CD4-positive, alpha-beta T cell (primary cell): ENCODE measurements at regions not wholly inside any gene's neighbourhood (a gene's known extent, or its start where the extent isn't known, plus 50 kb on each side); places are given as distances from the start of the nearest gene placed in this dataset.

Experiments used
- ATAC-seq: fragments of 200-7000 bp; cut with Tn5 transposase; one replicate; pipeline ENCODE4 v1.10.0; 2022; ENCODE audit warnings: mild to moderate bottlenecking; ENCODE audit not compliant: poor library complexity
- CTCF ChIA-PET: fragments of 350-600 bp; sonication (Branson Sonifier 250); formaldehyde crosslinking; loops from one replicate; lab custom pipeline; 2021; ENCODE audit warnings: antibody characterized with exemption, inconsistent platforms; lab: Charles Lee
- POLR2A ChIA-PET: fragments of 350-600 bp; sonication (Branson Sonifier 250); formaldehyde crosslinking; loops from one replicate; lab custom pipeline; 2021; ENCODE audit warnings: antibody characterized with exemption, inconsistent platforms; lab: Charles Lee
- DNase-seq, 14 experiments: peaks; one replicate each; pipeline ENCODE4 v3.0.0-alpha.2; 2013 to 2020; ENCODE audit warnings: mixed read lengths in 2 of 14
- H3K27ac ChIP-seq, 2 donors: one replicate each; pipeline versions ENCODE4 v1.5.1 to v1.7.0; 2013; ENCODE audit warnings: low read length in 2 of 2, low read depth in 1 of 2, mild to moderate bottlenecking in 1 of 2
- H3K27me3 ChIP-seq, 2 experiments: 1 replicate in 1 of 2; 2 replicates in 1 of 2; pipeline versions ENCODE4 v1.6.1 to v1.7.0; 2013; ENCODE audit warnings: low read length in 2 of 2, control low read depth in 1 of 2, mild to moderate bottlenecking in 1 of 2, moderate library complexity in 1 of 2; ENCODE audit not compliant: insufficient read depth in 2 of 2, control insufficient read depth in 1 of 2
- H3K36me3 ChIP-seq: one replicate; pipeline ENCODE4 v1.6.1; 2013; ENCODE audit warnings: low read length, control low read depth; ENCODE audit not compliant: insufficient read depth
- H3K4me1 ChIP-seq: one replicate; pipeline ENCODE4 v1.6.1; 2013; ENCODE audit warnings: low read length, control low read depth; ENCODE audit not compliant: insufficient read depth
- H3K4me3 ChIP-seq: one replicate; pipeline ENCODE4 v1.5.1; 2013; ENCODE audit warnings: mild to moderate bottlenecking, low read length, moderate library complexity
- H3K9me3 ChIP-seq, 2 experiments: 1 replicate in 1 of 2; 2 replicates in 1 of 2; pipeline versions ENCODE4 v1.6.1 to v1.7.0; 2013; ENCODE audit warnings: low read length in 2 of 2, mild to moderate bottlenecking in 2 of 2, control low read depth in 1 of 2, moderate library complexity in 1 of 2; ENCODE audit not compliant: control insufficient read depth in 1 of 2, insufficient read depth in 1 of 2
- H3K27ac Mint-ChIP-seq: one replicate; pipeline ENCODE4 v1.8.0; 2020; ENCODE audit warnings: mixed read lengths
- H3K27me3 Mint-ChIP-seq: one replicate; pipeline ENCODE4 v1.8.0; 2021; ENCODE audit warnings: mixed read lengths
- H3K36me3 Mint-ChIP-seq: one replicate; pipeline ENCODE4 v1.8.0; 2021; ENCODE audit warnings: low read depth, mixed read lengths
- H3K4me1 Mint-ChIP-seq: one replicate; pipeline ENCODE4 v1.8.0; 2021; ENCODE audit warnings: low read depth, mixed read lengths
- H3K4me3 Mint-ChIP-seq: one replicate; pipeline ENCODE4 v1.8.0; 2020; ENCODE audit warnings: mild to moderate bottlenecking, mixed read lengths
- H3K9me3 Mint-ChIP-seq: one replicate; pipeline ENCODE4 v1.8.0; 2020; ENCODE audit warnings: mixed read lengths
- intact Hi-C, 2 experiments: fragments of 100-400 bp; cut with DNase I in 1 of 2; cut with micrococcal nuclease in 1 of 2; formaldehyde crosslinking; loops; one replicate each; pipeline versions ENCODE4 v1.15.1 to v1.9.0; 2023 to 2025; cut with DNase I, micrococcal nuclease
- TF ChIP-seq, protein P1 (sequence below): fragments of 200-600 bp; IDR thresholded peaks from one replicate; pipeline ENCODE4 v1.8.0; 2022; ENCODE audit warnings: antibody characterized with exemption, mild to moderate bottlenecking

DNA sequence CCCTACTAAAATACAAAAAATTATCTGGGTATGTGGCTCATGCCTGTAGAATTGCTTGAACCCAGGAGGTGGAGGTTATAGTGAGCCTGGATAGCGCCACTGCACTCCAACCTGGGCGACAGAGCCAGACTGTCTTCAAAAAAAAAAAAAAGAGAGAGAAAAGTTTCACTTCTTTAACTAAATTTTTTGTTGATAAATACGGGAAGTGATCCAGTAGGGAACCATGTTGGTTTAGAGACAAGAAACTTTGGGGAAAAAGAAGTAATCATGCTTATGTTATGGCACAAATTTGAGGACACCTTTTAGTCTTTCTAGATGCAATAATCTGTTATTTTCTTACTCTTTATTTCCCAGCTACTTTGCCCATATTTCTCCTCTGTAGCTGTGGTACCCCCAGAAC, 309.7 kb downstream of the TYW1 start:
- Histone ChIP-seq H3K4me3 (no peak overlapping the region), H3K27me3 (no peaks in the 10 kb centered on the region), H3K27ac (no peak overlapping the region), H3K36me3 (peaks cover 43% of the 10 kb centered on the region), H3K9me3 (no peaks in the 10 kb centered on the region), H3K4me1 (peaks cover 20% of the 10 kb centered on the region)
- H3K27ac Mint-ChIP-seq = no peak overlapping the region
- intact Hi-C loops = loop anchor here in 1 of 2 experiments (10.0 kb wide), 3 partner anchors 382 to 1192 kb away; partner anchors contain the start of genes CRCP and TMEM248
- H3K4me1 Mint-ChIP-seq = peaks cover 17% of the 10 kb centered on the region
- TF ChIP-seq, protein P1, sequence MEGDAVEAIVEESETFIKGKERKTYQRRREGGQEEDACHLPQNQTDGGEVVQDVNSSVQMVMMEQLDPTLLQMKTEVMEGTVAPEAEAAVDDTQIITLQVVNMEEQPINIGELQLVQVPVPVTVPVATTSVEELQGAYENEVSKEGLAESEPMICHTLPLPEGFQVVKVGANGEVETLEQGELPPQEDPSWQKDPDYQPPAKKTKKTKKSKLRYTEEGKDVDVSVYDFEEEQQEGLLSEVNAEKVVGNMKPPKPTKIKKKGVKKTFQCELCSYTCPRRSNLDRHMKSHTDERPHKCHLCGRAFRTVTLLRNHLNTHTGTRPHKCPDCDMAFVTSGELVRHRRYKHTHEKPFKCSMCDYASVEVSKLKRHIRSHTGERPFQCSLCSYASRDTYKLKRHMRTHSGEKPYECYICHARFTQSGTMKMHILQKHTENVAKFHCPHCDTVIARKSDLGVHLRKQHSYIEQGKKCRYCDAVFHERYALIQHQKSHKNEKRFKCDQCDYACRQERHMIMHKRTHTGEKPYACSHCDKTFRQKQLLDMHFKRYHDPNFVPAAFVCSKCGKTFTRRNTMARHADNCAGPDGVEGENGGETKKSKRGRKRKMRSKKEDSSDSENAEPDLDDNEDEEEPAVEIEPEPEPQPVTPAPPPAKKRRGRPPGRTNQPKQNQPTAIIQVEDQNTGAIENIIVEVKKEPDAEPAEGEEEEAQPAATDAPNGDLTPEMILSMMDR = no peak
- ChIA-PET CTCF (no interaction called here), POLR2A (no interaction called here)
- no peaks in the 10 kb centered on the region for H3K27me3 Mint-ChIP-seq
- H3K4me3 Mint-ChIP-seq = no peak overlapping the region
- no peak for DNase-seq
- ATAC-seq = no peak
- H3K36me3 Mint-ChIP-seq = peaks cover 67% of the 10 kb centered on the region
- no peaks in the 10 kb centered on the region for H3K9me3 Mint-ChIP-seq

DNA sequence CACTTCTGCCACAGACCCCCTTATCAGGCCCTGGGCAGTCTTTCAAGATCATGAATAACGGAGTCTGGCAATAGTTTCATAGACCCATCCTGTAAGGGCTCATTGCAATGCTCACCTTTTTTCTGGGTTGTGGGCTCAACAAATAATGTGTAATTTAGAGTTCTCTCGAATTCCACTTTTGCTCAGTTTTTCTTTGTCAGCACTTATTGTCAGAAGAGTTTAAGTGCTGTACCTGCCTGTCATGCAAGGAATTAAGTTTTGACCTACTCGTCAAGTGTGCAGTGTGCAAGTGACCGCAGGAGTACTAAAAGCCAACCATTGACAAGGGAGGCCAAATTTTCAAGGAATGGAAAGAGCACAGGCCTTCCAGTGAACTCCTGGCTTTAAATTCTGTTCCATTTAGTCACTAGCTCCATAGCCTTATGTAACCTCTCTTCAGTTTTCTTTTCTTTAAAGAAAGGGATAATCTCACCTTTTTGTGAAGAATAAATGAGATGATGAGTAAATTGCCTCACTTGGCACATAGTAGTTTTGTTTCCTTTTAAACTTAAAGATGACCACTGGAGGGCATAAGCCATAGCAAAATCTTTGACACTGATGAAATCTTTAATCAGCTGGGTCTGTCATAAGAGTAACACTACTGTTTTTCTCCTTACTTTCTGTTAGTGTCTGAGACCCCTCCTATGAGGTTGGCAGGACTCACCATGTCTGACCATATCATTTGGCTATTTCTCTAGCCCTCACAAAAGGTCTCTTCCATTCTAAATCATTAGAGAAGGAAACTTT, 313.3 kb downstream of the TYW1 start:
- Histone ChIP-seq H3K9me3 (no peaks in the 10 kb centered on the region), H3K27ac (no peak overlapping the region), H3K36me3 (peaks cover 71% of the 10 kb centered on the region), H3K27me3 (no peaks in the 10 kb centered on the region), H3K4me3 (no peak overlapping the region), H3K4me1 (peaks cover 4% of the 10 kb centered on the region)
- intact Hi-C loops = loop anchor here in 1 of 2 experiments (10.0 kb wide), 3 partner anchors 385 to 1195 kb away; partner anchors contain the start of genes CRCP and TMEM248
- H3K27ac Mint-ChIP-seq = no peak overlapping the region
- TF ChIP-seq, protein P1 = no peak
- ChIA-PET CTCF (no interaction called here), POLR2A (no interaction called here)
- peaks cover 95% of the 10 kb centered on the region for H3K36me3 Mint-ChIP-seq
- H3K4me3 Mint-ChIP-seq = no peak overlapping the region
- no peaks in the 10 kb centered on the region for H3K27me3 Mint-ChIP-seq
- H3K9me3 Mint-ChIP-seq = no peaks in the 10 kb centered on the region
- peaks cover 6% of the 10 kb centered on the region for H3K4me1 Mint-ChIP-seq
- no peak for ATAC-seq
- DNase-seq = no peak

DNA sequence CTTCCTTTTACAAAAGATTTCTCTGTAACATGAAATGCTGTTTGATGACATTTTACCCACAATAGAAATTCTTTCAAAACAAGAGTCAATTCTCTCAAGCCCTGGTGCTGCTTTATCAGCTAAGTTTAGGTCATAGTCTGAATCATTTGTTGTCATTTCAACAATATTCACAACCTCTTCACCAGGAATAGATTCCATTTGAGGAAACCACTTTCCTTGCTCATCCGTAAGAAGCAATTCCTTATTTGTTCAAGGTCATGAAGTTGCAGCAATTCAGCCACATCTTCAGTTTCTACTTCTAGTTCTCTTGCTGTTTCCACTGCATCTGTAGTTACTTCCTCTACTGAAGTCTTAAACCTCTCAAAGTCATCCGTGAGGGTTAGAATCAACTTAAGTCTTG, 315.3 kb downstream of the TYW1 start:
- Histone ChIP-seq H3K9me3 (no peaks in the 10 kb centered on the region), H3K27me3 (no peaks in the 10 kb centered on the region), H3K36me3 (peaks cover 73% of the 10 kb centered on the region), H3K4me3 (no peak overlapping the region), H3K4me1 (no peaks in the 10 kb centered on the region), H3K27ac (no peak overlapping the region)
- POLR2A ChIA-PET = no interaction called here
- intact Hi-C loops = no loop called here
- TF ChIP-seq, protein P1 = no peak
- Mint-ChIP-seq H3K9me3 (no peaks in the 10 kb centered on the region), H3K4me3 (no peak overlapping the region), H3K27ac (no peak overlapping the region), H3K36me3 (peaks cover 93% of the 10 kb centered on the region), H3K27me3 (no peaks in the 10 kb centered on the region), H3K4me1 (no peaks in the 10 kb centered on the region)
- DNase-seq (no peak), ATAC-seq (no peak)
- CTCF ChIA-PET = no interaction called here
